K562 (cell line): ENCODE measurements at regions not wholly inside any gene's neighbourhood (a gene's known extent, or its start where the extent isn't known, plus 50 kb on each side); places are given as distances from the start of the nearest gene placed in this dataset.
A peak's percentile ranks its signal among the peaks of the same experiment; 100 is the strongest.

Experiments
- CBFA2T2 ChIP-seq: fragments of 450-650 bp; conservative IDR thresholded peaks from 2 replicates; pipeline ENCODE4 v1.6.1; 2017; ENCODE audit warnings: mild to moderate bottlenecking
- CBFB ChIP-seq: sonication (generic); formaldehyde crosslinking; IDR thresholded peaks from 2 replicates; pipeline ENCODE4 v1.4.0; 2020; ENCODE audit warnings: mild to moderate bottlenecking, missing genetic modification reagents
- CHAMP1 ChIP-seq: fragments of 450-650 bp; IDR thresholded peaks from 2 replicates; pipeline ENCODE4 v1.6.1; 2016; ENCODE audit warnings: mild to moderate bottlenecking
- CTCF ChIP-seq, 3 experiments: IDR thresholded peaks in 2 of 3; conservative IDR thresholded peaks in 1 of 3; 2 replicates each; pipeline ENCODE4 v1.5.1; 2011 to 2012; ENCODE audit warnings: low read length in 3 of 3, mild to moderate bottlenecking in 3 of 3, control low read depth in 2 of 3, improper control_type of control experiment in 1 of 3, inconsistent platforms in 1 of 3, low read depth in 1 of 3, mixed read lengths in 1 of 3, moderate library complexity in 1 of 3; ENCODE audit not compliant: insufficient read depth in 2 of 3
- FOS ChIP-seq: IDR thresholded peaks from 3 replicates; pipeline ENCODE4 v1.6.1; 2011; ENCODE audit not compliant: insufficient read length; ENCODE audit errors: extremely low read depth
- FOXA1 ChIP-seq: fragments of 450-650 bp; IDR thresholded peaks from 2 replicates; pipeline ENCODE4 v1.6.1; 2016; ENCODE audit warnings: mild to moderate bottlenecking, borderline replicate concordance
- FOXM1 ChIP-seq, 2 experiments: fragments of 450-650 bp in 1 of 2; sonication (generic) in 1 of 2; formaldehyde crosslinking in 1 of 2; IDR thresholded peaks; 2 replicates each; pipeline versions ENCODE4 v1.6.1 to v1.9.0; 2017 to 2022; ENCODE audit warnings: low read depth in 2 of 2, mild to moderate bottlenecking in 2 of 2, missing genetic modification reagents in 1 of 2, moderate library complexity in 1 of 2
- GTF2F1 ChIP-seq: IDR thresholded peaks from 2 replicates; pipeline ENCODE4 v1.6.1; 2011; ENCODE audit warnings: low read depth, low read length, improper control_type of control experiment
- KLF13 ChIP-seq: fragments of 450-650 bp; IDR thresholded peaks from 2 replicates; pipeline ENCODE4 v1.6.1; 2016; ENCODE audit warnings: missing genetic modification characterization, low read depth, mild to moderate bottlenecking, missing compliant biosample characterization, moderate library complexity, borderline replicate concordance
- LEF1 ChIP-seq: fragments of 450-650 bp; IDR thresholded peaks from 2 replicates; pipeline ENCODE4 v1.6.1; 2016; ENCODE audit warnings: mild to moderate bottlenecking
- MEF2D ChIP-seq: conservative IDR thresholded peaks from 2 replicates; pipeline ENCODE4 v1.6.1; 2016; ENCODE audit warnings: low read depth, missing genetic modification characterization, missing compliant biosample characterization
- PHF8 ChIP-seq: fragments of 200-600 bp; sonication (generic); IDR thresholded peaks from 2 replicates; pipeline ENCODE4 v1.6.1; 2012; ENCODE audit warnings: mixed run types, mild to moderate bottlenecking, inconsistent platforms, low read length, moderate library complexity, borderline replicate concordance
- PPARD ChIP-seq: fragments of 250-450 bp; sonication (Bioruptor Pico); IDR thresholded peaks from 2 replicates; pipeline ENCODE4 v1.8.0; 2022; ENCODE audit warnings: inconsistent platforms, mild to moderate bottlenecking, moderate library complexity
- SMAD2 ChIP-seq: fragments of 150-350 bp; IDR thresholded peaks from 2 replicates; pipeline ENCODE4 v1.6.1; 2014; ENCODE audit warnings: low read depth, mild to moderate bottlenecking, low read length
- TCF7L2 ChIP-seq: fragments of 150-350 bp; IDR thresholded peaks from 2 replicates; pipeline ENCODE4 v1.6.1; 2016; ENCODE audit warnings: low read depth, mild to moderate bottlenecking, low read length, moderate library complexity
- TCFL5 ChIP-seq: fragments of 250-450 bp; sonication (Bioruptor Pico); conservative IDR thresholded peaks from 2 replicates; pipeline ENCODE4 v1.6.1; 2021; ENCODE audit warnings: mild to moderate bottlenecking, moderate library complexity, matching md5 sums
- ZNF589 ChIP-seq: fragments of 200-800 bp; sonication (Bioruptor generic); IDR thresholded peaks from 2 replicates; pipeline ENCODE4 v1.6.1; 2016; ENCODE audit warnings: low read depth, missing genetic modification characterization, missing compliant biosample characterization
- TF ChIP-seq, protein P1 (sequence below): conservative IDR thresholded peaks from 2 replicates; pipeline ENCODE4 v1.6.1; 2011; ENCODE audit warnings: low read depth, mild to moderate bottlenecking, low read length; ENCODE audit not compliant: control insufficient read depth

DNA sequence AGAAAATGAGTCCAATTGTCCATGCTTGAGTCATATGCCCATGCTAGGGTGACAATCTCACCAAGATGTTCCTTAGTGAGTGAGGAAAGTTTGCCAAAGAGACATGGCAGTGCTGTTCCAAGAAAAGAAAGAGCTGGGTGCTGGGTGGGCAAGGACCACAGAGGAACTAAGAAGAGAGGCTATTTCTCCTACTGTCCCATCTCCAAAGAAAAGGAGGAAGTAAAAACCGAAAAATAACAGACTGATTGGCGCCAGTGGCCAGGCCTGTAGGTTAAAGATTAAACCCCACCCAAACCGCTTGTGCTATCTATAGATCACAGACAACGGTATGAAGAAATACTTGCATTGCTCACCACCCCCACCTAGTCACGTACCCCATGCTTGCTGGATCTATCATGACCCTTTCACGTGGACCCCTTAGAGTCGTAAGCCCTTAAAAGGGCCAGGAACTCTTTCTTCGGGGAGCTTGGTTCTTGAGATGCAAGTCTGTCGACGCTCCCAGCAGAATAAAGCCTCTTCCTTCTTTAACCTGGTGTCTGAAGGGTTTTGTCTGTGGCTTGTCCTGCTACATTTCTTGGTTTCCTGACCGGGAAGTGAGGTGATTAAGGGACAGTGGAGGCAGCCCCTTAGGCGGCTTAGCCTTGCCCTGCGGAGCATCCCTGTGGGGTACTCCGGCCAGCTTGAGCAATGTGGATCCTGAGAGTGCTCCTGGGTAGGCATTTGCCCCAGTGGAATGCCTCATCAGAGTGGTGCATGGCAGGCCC, 606.5 kb downstream of the UQCRFS1 start (continued):
- no peak for TF ChIP-seq CHAMP1
- TF ChIP-seq, protein P1, sequence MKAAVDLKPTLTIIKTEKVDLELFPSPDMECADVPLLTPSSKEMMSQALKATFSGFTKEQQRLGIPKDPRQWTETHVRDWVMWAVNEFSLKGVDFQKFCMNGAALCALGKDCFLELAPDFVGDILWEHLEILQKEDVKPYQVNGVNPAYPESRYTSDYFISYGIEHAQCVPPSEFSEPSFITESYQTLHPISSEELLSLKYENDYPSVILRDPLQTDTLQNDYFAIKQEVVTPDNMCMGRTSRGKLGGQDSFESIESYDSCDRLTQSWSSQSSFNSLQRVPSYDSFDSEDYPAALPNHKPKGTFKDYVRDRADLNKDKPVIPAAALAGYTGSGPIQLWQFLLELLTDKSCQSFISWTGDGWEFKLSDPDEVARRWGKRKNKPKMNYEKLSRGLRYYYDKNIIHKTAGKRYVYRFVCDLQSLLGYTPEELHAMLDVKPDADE = 0 out of 2 replicates have a peak, but pooled peaks have one; percentile 36
- peak; percentile 89 for TF ChIP-seq LEF1
- no peak for TF ChIP-seq GTF2F1
- TF ChIP-seq PPARD (CRISPR knock-in tag) = no peak
- TF ChIP-seq CBFA2T2 = peak; percentile 97
- TF ChIP-seq MEF2D (tag) = peak; percentile 93
- TF ChIP-seq CTCF (IDR thresholded peaks at IDR 0.05 in 2 of 3, conservative IDR thresholded peaks at IDR 0.05 in 1 of 3; ENCODE audit: insufficient read depth in 2 of 3, low read depth in 1 of 3, low read length in 3 of 3) = no peak
- 0 out of 2 replicates have a peak, but pooled peaks have one; percentile 41 for TF ChIP-seq ZNF589
- no peak for TF ChIP-seq FOS
- peak; percentile 36; the same call in 1 of the 2 replicates for TF ChIP-seq CBFB (CRISPR knock-in tag)
- no peak for TF ChIP-seq PHF8
- TF ChIP-seq FOXA1 = no peak
- TF ChIP-seq TCF7L2 = no peak
- TF ChIP-seq SMAD2 = no peak
- TF ChIP-seq FOXM1 (IDR thresholded peaks at IDR 0.05; ENCODE audit: low read depth) = peak; percentile 91
- peak; percentile 66; the same call in 1 of the 2 replicates for TF ChIP-seq FOXM1 (CRISPR knock-in tag; IDR thresholded peaks at IDR 0.05; ENCODE audit: low read depth)
- TF ChIP-seq KLF13 (tag) = peak; percentile 58; the same call in 1 of the 2 replicates
- no peak for TF ChIP-seq TCFL5 (CRISPR knock-in tag)
